ENCODE measurements at regions not wholly inside any gene's neighbourhood (a gene's known extent, or its start where the extent isn't known, plus 50 kb on each side); places are given as distances from the start of the nearest gene placed in this dataset.

- TF ChIP-seq EZH2 (IDR thresholded peaks at IDR 0.05; ENCODE audit: borderline replicate concordance, insufficient read depth, low read depth, low read length, poor library complexity, severe bottlenecking) (no peak), CTCF (IDR thresholded peaks at IDR 0.05) (no peak)
- Mint-ChIP-seq H3K4me1 (peaks cover 8% of the 10 kb centered on the region), H3K27me3 (peaks cover 14% of the 10 kb centered on the region), H3K4me3 (no peak overlapping the region), H3K9me3 (ENCODE audit: insufficient read depth) (no peaks in the 10 kb centered on the region), H3K27ac (no peak overlapping the region)
- WGBS (ENCODE audit: insufficient coverage), result 81% methylated on average over 4 of the region's 4 CpGs
- ATAC-seq (ENCODE audit: low read depth), result no peak
- Histone ChIP-seq H3K4me3 (ENCODE audit: control extremely low read depth in 1 of 5, extremely low read depth in 1 of 5, insufficient read depth in 1 of 5, low read depth in 2 of 5, low read length in 4 of 5) (no peak overlapping the region), H3K27me3 (replicated peaks in 1 of 4; ENCODE audit: control extremely low read depth in 1 of 4, control insufficient read depth in 3 of 4, insufficient read depth in 4 of 4, low read length in 3 of 4) (no peaks in the 10 kb centered on the region), H3K9me3 (ENCODE audit: control extremely low read depth in 1 of 3, control insufficient read depth in 2 of 3, insufficient read depth in 1 of 3, low read length in 2 of 3) (no peaks in the 10 kb centered on the region), H3K79me2 (ENCODE audit: control insufficient read depth, insufficient read depth, low read length) (no peaks in the 10 kb centered on the region), H3K36me3 (replicated peaks in 1 of 2; ENCODE audit: control extremely low read depth in 1 of 2, control insufficient read depth in 1 of 2, extremely low read depth in 1 of 2, insufficient read depth in 2 of 2, low read length in 1 of 2) (no peaks in the 10 kb centered on the region), H2AFZ (ENCODE audit: insufficient read depth, low read depth, low read length, poor library complexity, severe bottlenecking) (no peak overlapping the region), H3K9ac (ENCODE audit: low read length) (no peak overlapping the region), H3K4me2 (replicated peaks; ENCODE audit: low read depth, low read length, poor library complexity, severe bottlenecking) (no peak overlapping the region), H3K27ac (ENCODE audit: low read length in 2 of 2) (no peak overlapping the region), H4K20me1 (ENCODE audit: control insufficient read depth, insufficient read depth, low read length, poor library complexity, severe bottlenecking) (no peaks in the 10 kb centered on the region), H3K4me1 (ENCODE audit: control insufficient read depth in 2 of 2, insufficient read depth in 2 of 2, low read length in 2 of 2) (peaks cover 0 to 4% of the 10 kb centered on the region in 2 donors)
- ChIA-PET POLR2A (no interaction called here), CTCF (interaction anchor here (1.0 kb wide), 1 partner anchor 11 kb away, joined by 3 read pairs; no protein-coding TSS in a partner anchor)
- intact Hi-C loops (cut with micrococcal nuclease), result no loop called here
- no peak for DNase-seq
These were observed 168.6 kb upstream of the PGRMC2 start for GRCh38 chr4:128456171-128456570.

- WGBS (ENCODE audit: insufficient coverage), result no CpG with 5 or more reads among the region's 1 CpG
- Histone ChIP-seq H3K4me3 (ENCODE audit: control extremely low read depth in 1 of 5, extremely low read depth in 1 of 5, insufficient read depth in 1 of 5, low read depth in 2 of 5, low read length in 4 of 5) (no peak overlapping the region), H3K9me3 (ENCODE audit: control extremely low read depth in 1 of 3, control insufficient read depth in 2 of 3, insufficient read depth in 1 of 3, low read length in 2 of 3) (no peaks in the 10 kb centered on the region), H3K27me3 (replicated peaks in 1 of 4; ENCODE audit: control extremely low read depth in 1 of 4, control insufficient read depth in 3 of 4, insufficient read depth in 4 of 4, low read length in 3 of 4) (no peaks in the 10 kb centered on the region), H3K4me1 (ENCODE audit: control insufficient read depth in 2 of 2, insufficient read depth in 2 of 2, low read length in 2 of 2) (peaks cover 0 to 4% of the 10 kb centered on the region in 2 donors), H3K79me2 (ENCODE audit: control insufficient read depth, insufficient read depth, low read length) (no peaks in the 10 kb centered on the region), H3K36me3 (replicated peaks in 1 of 2; ENCODE audit: control extremely low read depth in 1 of 2, control insufficient read depth in 1 of 2, extremely low read depth in 1 of 2, insufficient read depth in 2 of 2, low read length in 1 of 2) (no peaks in the 10 kb centered on the region), H2AFZ (ENCODE audit: insufficient read depth, low read depth, low read length, poor library complexity, severe bottlenecking) (no peak overlapping the region), H4K20me1 (ENCODE audit: control insufficient read depth, insufficient read depth, low read length, poor library complexity, severe bottlenecking) (no peaks in the 10 kb centered on the region), H3K27ac (ENCODE audit: low read length in 2 of 2) (no peak overlapping the region), H3K9ac (ENCODE audit: low read length) (no peak overlapping the region), H3K4me2 (replicated peaks; ENCODE audit: low read depth, low read length, poor library complexity, severe bottlenecking) (no peak overlapping the region)
- H3K4me3 Mint-ChIP-seq, result no peak overlapping the region
- ATAC-seq (ENCODE audit: low read depth) (no peak), DNase-seq (no peak)
- ChIA-PET CTCF (no interaction called here), POLR2A (no interaction called here)
- H3K9me3 Mint-ChIP-seq (ENCODE audit: insufficient read depth), result no peaks in the 10 kb centered on the region
- peaks cover 8% of the 10 kb centered on the region for H3K4me1 Mint-ChIP-seq
- peaks cover 14% of the 10 kb centered on the region for H3K27me3 Mint-ChIP-seq
- H3K27ac Mint-ChIP-seq, result no peak overlapping the region
- no peak for TF ChIP-seq EZH2 (IDR thresholded peaks at IDR 0.05; ENCODE audit: borderline replicate concordance, insufficient read depth, low read depth, low read length, poor library complexity, severe bottlenecking)
- TF ChIP-seq CTCF (IDR thresholded peaks at IDR 0.05), result no peak
- intact Hi-C loops (cut with micrococcal nuclease), result no loop called here
These were observed 167.9 kb upstream of the PGRMC2 start for GRCh38 chr4:128455480-128455879.
